ENCODE measurements at regions not wholly inside any gene's neighbourhood (a gene's known extent, or its start where the extent isn't known, plus 50 kb on each side); places are given as distances from the start of the nearest gene placed in this dataset.

GRCh38 chr20:55730321-55730720 is 275.0 kb downstream of the CBLN4 start:
- Mint-ChIP-seq H3K27ac (ENCODE audit: unreplicated experiment) (no peak overlapping the region), H3K4me1 (ENCODE audit: low read depth, unreplicated experiment) (no peaks in the 10 kb centered on the region), H3K4me3 (ENCODE audit: unreplicated experiment) (no peak overlapping the region), H3K27me3 (ENCODE audit: unreplicated experiment) (no peaks in the 10 kb centered on the region), H3K36me3 (ENCODE audit: unreplicated experiment) (no peaks in the 10 kb centered on the region), H3K9me3 (ENCODE audit: unreplicated experiment) (peaks cover 3% of the 10 kb centered on the region)
- TF ChIP-seq, protein P1, sequence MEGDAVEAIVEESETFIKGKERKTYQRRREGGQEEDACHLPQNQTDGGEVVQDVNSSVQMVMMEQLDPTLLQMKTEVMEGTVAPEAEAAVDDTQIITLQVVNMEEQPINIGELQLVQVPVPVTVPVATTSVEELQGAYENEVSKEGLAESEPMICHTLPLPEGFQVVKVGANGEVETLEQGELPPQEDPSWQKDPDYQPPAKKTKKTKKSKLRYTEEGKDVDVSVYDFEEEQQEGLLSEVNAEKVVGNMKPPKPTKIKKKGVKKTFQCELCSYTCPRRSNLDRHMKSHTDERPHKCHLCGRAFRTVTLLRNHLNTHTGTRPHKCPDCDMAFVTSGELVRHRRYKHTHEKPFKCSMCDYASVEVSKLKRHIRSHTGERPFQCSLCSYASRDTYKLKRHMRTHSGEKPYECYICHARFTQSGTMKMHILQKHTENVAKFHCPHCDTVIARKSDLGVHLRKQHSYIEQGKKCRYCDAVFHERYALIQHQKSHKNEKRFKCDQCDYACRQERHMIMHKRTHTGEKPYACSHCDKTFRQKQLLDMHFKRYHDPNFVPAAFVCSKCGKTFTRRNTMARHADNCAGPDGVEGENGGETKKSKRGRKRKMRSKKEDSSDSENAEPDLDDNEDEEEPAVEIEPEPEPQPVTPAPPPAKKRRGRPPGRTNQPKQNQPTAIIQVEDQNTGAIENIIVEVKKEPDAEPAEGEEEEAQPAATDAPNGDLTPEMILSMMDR (IDR thresholded peaks at IDR 0.05; ENCODE audit: partially characterized antibody, unreplicated experiment) = no peak
- no peak for DNase-seq

DNA sequence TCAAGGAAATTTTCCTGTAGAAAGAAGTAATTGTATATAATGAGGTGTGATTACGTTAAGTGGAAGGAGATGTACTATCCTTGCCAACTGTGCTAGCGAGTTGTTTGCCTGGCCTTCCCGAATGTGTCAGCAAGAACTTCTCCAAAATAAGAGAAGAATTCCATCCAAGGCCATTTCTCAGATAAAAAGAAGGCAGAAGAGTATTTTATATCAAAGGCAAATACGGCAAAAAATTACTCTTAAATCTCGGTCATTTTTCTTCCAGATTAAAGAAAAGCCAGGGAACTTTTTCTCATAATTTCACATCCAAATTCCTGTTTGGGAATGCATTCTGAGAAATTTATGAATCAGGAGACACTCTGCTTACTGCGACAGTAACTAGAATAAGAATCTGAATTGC is 290.6 kb downstream of the CBLN4 start:
- Mint-ChIP-seq H3K4me1 (ENCODE audit: low read depth, unreplicated experiment) (no peaks in the 10 kb centered on the region), H3K27me3 (ENCODE audit: unreplicated experiment) (peaks cover 2% of the 10 kb centered on the region), H3K27ac (ENCODE audit: unreplicated experiment) (no peak overlapping the region), H3K36me3 (ENCODE audit: unreplicated experiment) (peaks cover 8% of the 10 kb centered on the region), H3K9me3 (ENCODE audit: unreplicated experiment) (peaks cover 10% of the 10 kb centered on the region), H3K4me3 (ENCODE audit: unreplicated experiment) (no peak overlapping the region)
- no peak for DNase-seq
- TF ChIP-seq, protein P1 (IDR thresholded peaks at IDR 0.05; ENCODE audit: partially characterized antibody, unreplicated experiment) = no peak

DNA sequence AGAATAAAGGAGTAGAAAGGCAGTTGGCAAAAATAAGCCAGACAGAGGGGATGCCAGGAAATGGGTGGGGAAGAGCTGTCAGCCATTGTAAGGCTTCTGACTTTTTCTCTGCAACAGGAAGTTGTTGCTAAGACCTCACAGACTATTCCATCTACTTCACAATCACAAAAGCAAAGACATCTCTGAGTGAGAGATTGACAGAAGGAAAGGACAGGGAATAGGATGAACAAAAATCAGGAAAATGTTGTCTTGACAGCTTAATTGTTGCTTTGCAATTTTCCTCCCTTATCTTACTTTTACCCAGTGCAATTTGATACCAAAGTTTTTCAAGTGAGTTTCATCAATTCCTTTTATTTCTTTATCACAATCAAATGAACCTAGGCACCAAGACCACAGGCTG is 291.2 kb downstream of the CBLN4 start:
- H3K36me3 Mint-ChIP-seq (ENCODE audit: unreplicated experiment) = peaks cover 8% of the 10 kb centered on the region
- H3K27me3 Mint-ChIP-seq (ENCODE audit: unreplicated experiment) = peaks cover 2% of the 10 kb centered on the region
- no peak overlapping the region for H3K27ac Mint-ChIP-seq (ENCODE audit: unreplicated experiment)
- H3K4me1 Mint-ChIP-seq (ENCODE audit: low read depth, unreplicated experiment) = no peaks in the 10 kb centered on the region
- H3K4me3 Mint-ChIP-seq (ENCODE audit: unreplicated experiment) = no peak overlapping the region
- no peak for DNase-seq
- TF ChIP-seq, protein P1 (IDR thresholded peaks at IDR 0.05; ENCODE audit: partially characterized antibody, unreplicated experiment) = no peak
- H3K9me3 Mint-ChIP-seq (ENCODE audit: unreplicated experiment) = peaks cover 12% of the 10 kb centered on the region

GRCh38 chr20:55704458-55704857 is 300.9 kb downstream of the CBLN4 start:
- H3K4me3 Mint-ChIP-seq (ENCODE audit: unreplicated experiment) = no peak overlapping the region
- no peaks in the 10 kb centered on the region for H3K4me1 Mint-ChIP-seq (ENCODE audit: low read depth, unreplicated experiment)
- H3K9me3 Mint-ChIP-seq (ENCODE audit: unreplicated experiment) = peaks cover 4% of the 10 kb centered on the region
- H3K36me3 Mint-ChIP-seq (ENCODE audit: unreplicated experiment) = no peaks in the 10 kb centered on the region
- DNase-seq = no peak
- TF ChIP-seq, protein P1 (IDR thresholded peaks at IDR 0.05; ENCODE audit: partially characterized antibody, unreplicated experiment) = no peak
- no peaks in the 10 kb centered on the region for H3K27me3 Mint-ChIP-seq (ENCODE audit: unreplicated experiment)
- no peak overlapping the region for H3K27ac Mint-ChIP-seq (ENCODE audit: unreplicated experiment)

GRCh38 chr20:55701467-55701866 is 303.9 kb downstream of the CBLN4 start:
- no peaks in the 10 kb centered on the region for H3K4me1 Mint-ChIP-seq (ENCODE audit: low read depth, unreplicated experiment)
- H3K27me3 Mint-ChIP-seq (ENCODE audit: unreplicated experiment) = no peaks in the 10 kb centered on the region
- no peak overlapping the region for H3K4me3 Mint-ChIP-seq (ENCODE audit: unreplicated experiment)
- H3K27ac Mint-ChIP-seq (ENCODE audit: unreplicated experiment) = no peak overlapping the region
- H3K9me3 Mint-ChIP-seq (ENCODE audit: unreplicated experiment) = peaks cover 2% of the 10 kb centered on the region
- DNase-seq = no peak
- TF ChIP-seq, protein P1 (IDR thresholded peaks at IDR 0.05; ENCODE audit: partially characterized antibody, unreplicated experiment) = no peak
- H3K36me3 Mint-ChIP-seq (ENCODE audit: unreplicated experiment) = no peaks in the 10 kb centered on the region

Measured in glutamatergic neuron (in vitro differentiated cells).